HUES48 (cell line): ENCODE measurements at regions not wholly inside any gene's neighbourhood (a gene's known extent, or its start where the extent isn't known, plus 50 kb on each side); places are given as distances from the start of the nearest gene placed in this dataset.

Experiments used
- H3K27ac ChIP-seq: one replicate; pipeline ENCODE4 v1.7.0; 2013; ENCODE audit warnings: low read depth, low read length, inconsistent platforms
- H3K27me3 ChIP-seq: 2 replicates; pipeline ENCODE4 v1.6.1; 2013; ENCODE audit warnings: mild to moderate bottlenecking, low read length; ENCODE audit not compliant: control insufficient read depth, insufficient read depth
- H3K36me3 ChIP-seq: 2 replicates; pipeline ENCODE4 v1.6.1; 2013; ENCODE audit warnings: low read length; ENCODE audit not compliant: control insufficient read depth, insufficient read depth
- H3K4me1 ChIP-seq: 2 replicates; pipeline ENCODE4 v1.6.1; 2013; ENCODE audit warnings: mild to moderate bottlenecking, low read length; ENCODE audit not compliant: control insufficient read depth, insufficient read depth
- H3K4me3 ChIP-seq: 2 replicates; pipeline ENCODE4 v1.5.1; 2013; ENCODE audit warnings: mild to moderate bottlenecking, low read depth, low read length
- H3K9ac ChIP-seq: 2 replicates; pipeline ENCODE4 v1.6.1; 2013; ENCODE audit warnings: mild to moderate bottlenecking, low read depth, low read length, moderate library complexity
- H3K9me3 ChIP-seq: 2 replicates; pipeline ENCODE4 v1.6.1; 2013; ENCODE audit warnings: low read length; ENCODE audit not compliant: control insufficient read depth, insufficient read depth

GRCh38 chr2:192585418-192585817, 390.7 kb upstream of the TMEFF2 start:
- no peaks in the 10 kb centered on the region for H3K4me1 ChIP-seq
- H3K4me3 ChIP-seq = no peak overlapping the region
- H3K9me3 ChIP-seq = no peaks in the 10 kb centered on the region
- H3K36me3 ChIP-seq = no peaks in the 10 kb centered on the region
- H3K27ac ChIP-seq = no peak overlapping the region
- no peak overlapping the region for H3K9ac ChIP-seq
- no peaks in the 10 kb centered on the region for H3K27me3 ChIP-seq

- Histone ChIP-seq H3K4me3 (no peak overlapping the region), H3K9me3 (no peaks in the 10 kb centered on the region), H3K36me3 (no peaks in the 10 kb centered on the region), H3K27me3 (no peaks in the 10 kb centered on the region), H3K4me1 (no peaks in the 10 kb centered on the region), H3K9ac (no peak overlapping the region), H3K27ac (no peak overlapping the region)
These were observed 390.2 kb upstream of the TMEFF2 start for GRCh38 chr2:192584976-192585375.

DNA sequence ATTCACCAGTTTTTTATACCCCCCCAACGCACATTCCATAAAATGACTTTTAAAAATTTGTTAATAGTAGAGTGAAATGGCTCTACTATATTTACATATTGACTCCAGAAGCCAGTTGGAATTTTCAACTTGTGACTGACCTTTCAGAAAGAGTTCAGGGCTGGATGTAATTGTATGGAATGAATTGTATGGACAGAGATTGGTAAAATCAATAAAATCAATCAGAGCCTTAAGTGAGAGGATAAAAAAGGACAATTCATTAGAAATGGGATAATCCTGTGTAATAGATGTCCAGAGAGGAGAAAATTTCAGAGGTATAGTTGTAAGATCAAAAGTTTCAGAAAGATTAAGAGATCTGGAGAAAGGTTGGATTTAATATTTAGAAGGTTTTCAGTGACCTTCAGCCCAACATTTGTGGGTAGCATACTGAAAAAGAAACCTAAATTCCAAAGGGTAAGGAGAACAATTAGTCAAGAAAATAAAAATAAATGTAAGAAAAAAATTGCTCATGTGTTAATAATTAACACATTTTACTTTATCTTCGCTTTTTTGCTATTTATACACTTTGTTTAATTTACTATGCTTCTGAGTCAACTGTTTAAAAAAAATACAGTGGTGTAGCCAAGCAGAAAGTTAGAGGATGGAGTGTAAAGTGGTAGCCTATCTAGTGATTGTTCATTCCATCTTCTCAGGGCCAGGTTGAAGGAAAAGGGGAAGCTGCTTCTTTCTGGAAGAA, 385.4 kb upstream of the TMEFF2 start:
- no peak overlapping the region for H3K27ac ChIP-seq
- no peaks in the 10 kb centered on the region for H3K9me3 ChIP-seq
- no peaks in the 10 kb centered on the region for H3K27me3 ChIP-seq
- H3K9ac ChIP-seq = no peak overlapping the region
- H3K4me3 ChIP-seq = no peak overlapping the region
- H3K36me3 ChIP-seq = no peaks in the 10 kb centered on the region
- no peaks in the 10 kb centered on the region for H3K4me1 ChIP-seq

DNA sequence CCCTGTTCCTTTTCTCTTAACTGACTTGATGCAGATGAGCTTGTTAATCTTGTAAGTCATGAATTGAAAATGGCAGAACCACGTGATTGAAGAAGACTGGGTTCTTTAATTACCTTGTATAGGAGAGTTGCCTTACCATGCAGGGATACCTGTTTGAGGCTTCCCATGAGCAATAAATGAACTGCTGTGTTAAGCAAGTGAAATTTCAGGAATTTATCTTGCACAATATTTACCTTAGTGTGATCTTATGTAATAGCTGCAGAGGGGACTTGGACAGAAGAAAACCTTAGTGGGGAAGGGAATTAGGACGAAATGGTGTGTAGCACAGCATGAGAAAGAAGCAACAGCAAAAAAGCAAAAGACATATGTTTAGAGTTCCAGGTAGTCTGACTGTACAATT, 384.0 kb upstream of the TMEFF2 start:
- no peaks in the 10 kb centered on the region for H3K4me1 ChIP-seq
- no peak overlapping the region for H3K4me3 ChIP-seq
- H3K9me3 ChIP-seq = no peaks in the 10 kb centered on the region
- no peak overlapping the region for H3K9ac ChIP-seq
- no peaks in the 10 kb centered on the region for H3K36me3 ChIP-seq
- no peak overlapping the region for H3K27ac ChIP-seq
- H3K27me3 ChIP-seq = no peaks in the 10 kb centered on the region

DNA sequence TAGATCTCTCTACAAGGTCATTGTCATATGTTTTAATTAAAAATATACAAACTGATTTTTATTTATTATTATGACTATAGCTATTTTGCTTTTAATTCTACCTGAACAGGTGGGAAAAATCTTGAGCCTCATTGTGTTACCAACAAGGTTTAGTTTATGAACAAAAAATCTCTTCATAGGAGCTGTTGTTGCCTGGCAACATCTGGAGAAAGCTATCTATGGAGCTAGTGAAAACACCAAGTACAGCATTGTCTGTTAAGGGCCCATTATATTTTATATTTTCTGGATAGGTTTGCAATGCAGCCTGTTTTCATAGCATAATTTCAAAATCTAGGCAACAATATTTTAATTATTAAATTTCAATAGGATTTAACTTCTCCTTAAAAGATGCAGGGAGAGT, 383.0 kb upstream of the TMEFF2 start:
- Histone ChIP-seq H3K27me3 (no peaks in the 10 kb centered on the region), H3K4me3 (no peak overlapping the region), H3K9ac (no peak overlapping the region), H3K4me1 (no peaks in the 10 kb centered on the region), H3K9me3 (no peaks in the 10 kb centered on the region), H3K27ac (no peak overlapping the region), H3K36me3 (no peaks in the 10 kb centered on the region)

DNA sequence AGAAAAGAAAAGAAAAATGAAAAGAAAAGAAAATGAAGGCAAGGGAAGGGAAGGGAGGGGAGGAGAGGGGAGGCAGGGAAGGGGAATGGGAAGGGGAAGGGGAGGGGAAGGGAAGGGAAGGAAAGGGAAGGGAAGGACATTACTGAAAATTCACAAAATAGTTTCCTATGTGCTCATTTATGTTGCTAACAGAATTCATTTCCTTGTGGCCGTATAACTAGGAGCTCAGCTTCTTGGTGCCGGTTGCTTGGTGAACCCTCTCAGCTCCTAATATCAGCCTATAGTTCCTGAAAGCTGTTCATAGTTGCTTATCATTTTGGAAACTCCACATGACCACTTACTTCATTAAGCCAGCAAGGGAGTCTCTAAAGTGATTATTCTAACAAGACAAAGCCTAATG, 379.8 kb upstream of the TMEFF2 start:
- no peak overlapping the region for H3K27ac ChIP-seq
- no peaks in the 10 kb centered on the region for H3K4me1 ChIP-seq
- no peaks in the 10 kb centered on the region for H3K36me3 ChIP-seq
- H3K9me3 ChIP-seq = no peaks in the 10 kb centered on the region
- H3K4me3 ChIP-seq = no peak overlapping the region
- H3K9ac ChIP-seq = no peak overlapping the region
- no peaks in the 10 kb centered on the region for H3K27me3 ChIP-seq

GRCh38 chr2:192571636-192572035, 376.9 kb upstream of the TMEFF2 start:
- H3K27me3 ChIP-seq = no peaks in the 10 kb centered on the region
- H3K27ac ChIP-seq = no peak overlapping the region
- H3K36me3 ChIP-seq = no peaks in the 10 kb centered on the region
- H3K9me3 ChIP-seq = no peaks in the 10 kb centered on the region
- no peak overlapping the region for H3K9ac ChIP-seq
- no peaks in the 10 kb centered on the region for H3K4me1 ChIP-seq
- no peak overlapping the region for H3K4me3 ChIP-seq

- H3K27me3 ChIP-seq = no peaks in the 10 kb centered on the region
- H3K4me3 ChIP-seq = no peak overlapping the region
- no peaks in the 10 kb centered on the region for H3K9me3 ChIP-seq
- no peaks in the 10 kb centered on the region for H3K36me3 ChIP-seq
- H3K4me1 ChIP-seq = no peaks in the 10 kb centered on the region
- H3K27ac ChIP-seq = no peak overlapping the region
- H3K9ac ChIP-seq = no peak overlapping the region
These were observed 376.1 kb upstream of the TMEFF2 start for GRCh38 chr2:192570788-192571187.

DNA sequence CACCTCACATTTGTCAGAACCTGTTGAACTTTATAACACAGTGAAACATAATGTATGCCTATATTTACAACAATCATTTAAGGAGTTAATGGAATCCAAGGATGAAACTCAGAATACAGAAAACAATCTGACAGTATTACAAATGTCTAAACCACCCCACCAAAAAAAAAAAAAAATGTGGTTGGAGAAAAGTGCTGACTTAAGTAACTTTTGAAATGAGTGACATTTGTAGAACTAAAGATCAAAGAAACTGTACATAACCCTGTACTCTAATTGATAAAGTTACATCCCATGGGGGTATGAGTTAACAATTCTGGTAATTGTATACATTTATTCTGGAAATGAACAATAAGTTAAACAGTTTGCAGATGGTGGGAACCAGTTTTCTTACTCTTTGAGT, 372.1 kb upstream of the TMEFF2 start:
- Histone ChIP-seq H3K36me3 (no peaks in the 10 kb centered on the region), H3K9ac (no peak overlapping the region), H3K4me1 (no peaks in the 10 kb centered on the region), H3K27me3 (no peaks in the 10 kb centered on the region), H3K4me3 (no peak overlapping the region), H3K9me3 (no peaks in the 10 kb centered on the region), H3K27ac (no peak overlapping the region)

DNA sequence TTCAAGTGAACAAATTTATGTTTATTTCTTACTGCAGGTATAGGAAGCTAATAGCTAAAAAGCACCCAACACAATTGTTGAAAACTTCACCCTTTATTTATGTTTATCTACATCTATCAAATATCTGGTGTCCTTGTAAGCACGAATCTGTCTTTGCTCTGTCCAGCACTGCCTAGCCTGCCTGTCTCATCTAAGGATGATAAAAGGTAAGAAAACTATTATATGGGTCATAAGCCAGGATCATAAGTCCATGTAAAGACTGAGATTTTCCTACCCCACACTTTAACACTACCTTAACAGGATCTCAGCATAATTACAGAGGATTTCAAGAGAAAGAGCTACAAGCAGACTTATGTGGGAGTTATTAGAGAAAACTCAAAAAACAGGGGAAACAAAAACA, 365.6 kb upstream of the TMEFF2 start:
- Histone ChIP-seq H3K4me3 (no peak overlapping the region), H3K27me3 (no peaks in the 10 kb centered on the region), H3K4me1 (no peaks in the 10 kb centered on the region), H3K36me3 (no peaks in the 10 kb centered on the region), H3K9me3 (no peaks in the 10 kb centered on the region), H3K27ac (no peak overlapping the region), H3K9ac (no peak overlapping the region)

GRCh38 chr2:192559587-192559986, 364.9 kb upstream of the TMEFF2 start:
- H3K9me3 ChIP-seq = no peaks in the 10 kb centered on the region
- no peaks in the 10 kb centered on the region for H3K36me3 ChIP-seq
- no peak overlapping the region for H3K27ac ChIP-seq
- no peaks in the 10 kb centered on the region for H3K4me1 ChIP-seq
- no peak overlapping the region for H3K9ac ChIP-seq
- H3K27me3 ChIP-seq = no peaks in the 10 kb centered on the region
- H3K4me3 ChIP-seq = no peak overlapping the region
